Lung (tissue), 11 donors: ENCODE measurements at regions not wholly inside any gene's neighbourhood (a gene's known extent, or its start where the extent isn't known, plus 50 kb on each side); places are given as distances from the start of the nearest gene placed in this dataset.
A peak's percentile ranks its signal among the peaks of the same experiment; 100 is the strongest.

Experiments
- ATAC-seq: fragments of 200-7000 bp; cut with Tn5 transposase; one replicate; pipeline ENCODE4 v1.9.1; 2020; ENCODE audit warnings: moderate number of reproducible peaks; ENCODE audit not compliant: insufficient read depth, low FRiP score
- DNase-seq, 3 donors: peaks; one replicate each; pipeline ENCODE4 v3.0.0-alpha.2; 2013 to 2017
- H3K27ac ChIP-seq, 2 donors: one replicate each; pipeline ENCODE4 v1.5.1; 2013; ENCODE audit warnings: mild to moderate bottlenecking in 2 of 2, moderate library complexity in 2 of 2, control low read depth in 1 of 2, inconsistent platforms in 1 of 2, low read depth in 1 of 2, low read length in 1 of 2
- H3K27me3 ChIP-seq, 3 donors: one replicate each; pipeline ENCODE4 v1.5.1; 2013; ENCODE audit warnings: low read length in 2 of 3; ENCODE audit not compliant: control insufficient read depth in 3 of 3, insufficient read depth in 3 of 3
- H3K36me3 ChIP-seq, 4 donors: one replicate each; pipeline ENCODE4 v1.5.1; 2013; ENCODE audit warnings: low read length in 4 of 4, mild to moderate bottlenecking in 1 of 4, moderate library complexity in 1 of 4; ENCODE audit not compliant: control insufficient read depth in 4 of 4, insufficient read depth in 4 of 4
- H3K4me1 ChIP-seq, 5 donors: one replicate each; pipeline ENCODE4 v1.5.1; 2013; ENCODE audit warnings: low read length in 5 of 5, mild to moderate bottlenecking in 2 of 5, moderate library complexity in 1 of 5; ENCODE audit not compliant: control insufficient read depth in 5 of 5, insufficient read depth in 5 of 5
- H3K4me3 ChIP-seq: one replicate; pipeline ENCODE4 v1.5.1; 2013; ENCODE audit warnings: mild to moderate bottlenecking, control low read depth, moderate library complexity
- H3K9ac ChIP-seq, 2 donors: one replicate each; pipeline ENCODE4 v1.5.1; 2013; ENCODE audit warnings: low read length in 2 of 2, control low read depth in 1 of 2; ENCODE audit not compliant: insufficient read depth in 1 of 2
- H3K9me3 ChIP-seq, 4 donors: one replicate each; pipeline ENCODE4 v1.5.1; 2013; ENCODE audit warnings: low read length in 3 of 4, mild to moderate bottlenecking in 1 of 4, moderate library complexity in 1 of 4; ENCODE audit not compliant: control insufficient read depth in 4 of 4, insufficient read depth in 3 of 4
- whole genome bisulfite sequencing, 2 donors: extraction: QIAGEN DNeasy Blood & Tissue Kit; methylation state at CpG; one replicate each; pipeline ENCODE4 v1.1.7; 2013; 5-methylcytosine and 5-hydroxymethylcytosine counted together
- TF ChIP-seq, protein P1 (sequence below): IDR thresholded peaks from 2 replicates; pipeline ENCODE4 v1.5.1; 2012; ENCODE audit warnings: mild to moderate bottlenecking; ENCODE audit errors: control extremely low read depth, extremely low read depth
- donor health status: control.
- donor health status: control.
- donor health status: Bipolar disorder and iron deficiency.
- donor health status: healthy.
- donor health status: DM: yes; HTN: yes; CAD: no.

DNA sequence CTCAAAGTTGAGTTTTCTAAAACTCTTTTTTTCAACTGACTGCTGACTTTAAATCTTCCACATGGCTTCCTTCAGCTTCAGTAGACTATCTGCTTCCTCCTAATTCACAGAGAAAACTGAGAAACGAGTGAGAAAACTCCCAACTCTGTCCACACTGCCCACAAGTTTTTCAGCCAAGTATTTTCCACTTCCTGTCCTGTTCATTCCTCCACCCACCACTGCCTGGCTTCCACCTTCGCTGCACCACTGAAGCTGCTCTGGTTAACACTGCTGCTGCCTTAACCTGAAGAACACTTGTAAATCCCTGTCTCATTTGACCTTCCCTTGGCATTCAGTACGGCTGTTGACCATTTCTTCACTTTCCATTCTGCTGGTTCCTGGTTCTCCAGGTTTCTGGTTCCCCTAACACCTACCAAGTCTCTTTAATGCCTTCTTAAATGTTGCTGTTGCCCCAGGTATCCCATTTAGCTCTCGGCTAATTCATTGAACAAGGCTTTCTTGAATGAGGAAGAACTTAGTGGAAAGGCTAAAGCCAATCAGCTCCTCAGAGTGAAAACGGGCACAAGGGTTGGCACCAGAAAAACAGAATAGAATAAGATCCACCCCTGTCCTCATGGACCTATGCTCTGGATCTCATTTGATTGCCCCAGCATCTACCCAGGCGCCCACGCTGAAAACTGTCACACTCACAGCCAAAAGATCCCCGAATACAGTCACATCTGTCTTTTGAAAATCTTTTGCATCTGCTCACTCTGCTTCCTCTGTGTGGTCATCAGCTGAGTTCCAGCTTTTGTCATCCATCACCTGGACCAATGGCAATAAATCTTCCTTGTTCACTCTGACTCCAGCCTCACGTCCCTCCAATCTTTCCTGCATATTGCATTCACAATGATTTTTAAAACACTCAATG lies 104.4 kb upstream of the TAB2 start:
- ATAC-seq, result no peak
- 39 to 60% methylated on average over 9 of the region's 9 CpGs for WGBS, 2 donors
- Histone ChIP-seq H3K9ac (no peak overlapping the region), H3K4me3 (no peak overlapping the region), H3K9me3 (no peaks in the 10 kb centered on the region), H3K4me1 (peaks cover 0 to 45% (median 13%) of the 10 kb centered on the region in 5 donors), H3K27ac (no peak overlapping the region), H3K27me3 (no peaks in the 10 kb centered on the region), H3K36me3 (no peaks in the 10 kb centered on the region)
- TF ChIP-seq, protein P1, sequence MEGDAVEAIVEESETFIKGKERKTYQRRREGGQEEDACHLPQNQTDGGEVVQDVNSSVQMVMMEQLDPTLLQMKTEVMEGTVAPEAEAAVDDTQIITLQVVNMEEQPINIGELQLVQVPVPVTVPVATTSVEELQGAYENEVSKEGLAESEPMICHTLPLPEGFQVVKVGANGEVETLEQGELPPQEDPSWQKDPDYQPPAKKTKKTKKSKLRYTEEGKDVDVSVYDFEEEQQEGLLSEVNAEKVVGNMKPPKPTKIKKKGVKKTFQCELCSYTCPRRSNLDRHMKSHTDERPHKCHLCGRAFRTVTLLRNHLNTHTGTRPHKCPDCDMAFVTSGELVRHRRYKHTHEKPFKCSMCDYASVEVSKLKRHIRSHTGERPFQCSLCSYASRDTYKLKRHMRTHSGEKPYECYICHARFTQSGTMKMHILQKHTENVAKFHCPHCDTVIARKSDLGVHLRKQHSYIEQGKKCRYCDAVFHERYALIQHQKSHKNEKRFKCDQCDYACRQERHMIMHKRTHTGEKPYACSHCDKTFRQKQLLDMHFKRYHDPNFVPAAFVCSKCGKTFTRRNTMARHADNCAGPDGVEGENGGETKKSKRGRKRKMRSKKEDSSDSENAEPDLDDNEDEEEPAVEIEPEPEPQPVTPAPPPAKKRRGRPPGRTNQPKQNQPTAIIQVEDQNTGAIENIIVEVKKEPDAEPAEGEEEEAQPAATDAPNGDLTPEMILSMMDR, result no peak
- DNase-seq, result peak in 1 of 3 donors; percentile 63

DNA sequence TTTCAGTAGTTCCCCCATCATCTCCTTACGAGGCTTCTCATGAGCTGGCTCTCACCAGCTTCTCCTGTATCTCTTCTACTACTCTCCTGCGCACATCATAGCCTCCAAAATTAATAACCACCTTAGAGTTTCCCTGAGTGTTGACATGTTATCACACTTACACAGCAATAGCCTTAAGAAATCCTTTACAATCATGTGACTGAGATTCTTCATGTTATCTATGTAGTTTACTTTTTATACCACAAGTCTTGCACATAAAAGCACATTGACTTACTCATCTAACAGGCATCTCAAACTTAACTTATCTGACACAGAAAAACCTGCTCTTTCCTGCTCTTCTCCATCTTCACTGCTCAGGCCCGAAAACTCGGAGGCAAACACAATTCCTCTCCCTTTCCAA lies 103.7 kb upstream of the TAB2 start:
- no peak for DNase-seq
- Histone ChIP-seq H3K4me3 (no peak overlapping the region), H3K27me3 (no peaks in the 10 kb centered on the region), H3K27ac (no peak overlapping the region), H3K4me1 (peaks cover 0 to 47% (median 13%) of the 10 kb centered on the region in 5 donors), H3K9ac (no peak overlapping the region), H3K9me3 (no peaks in the 10 kb centered on the region), H3K36me3 (no peaks in the 10 kb centered on the region)
- TF ChIP-seq, protein P1, result no peak
- WGBS, 2 donors, result 83 to 86% methylated on average over 4 of the region's 4 CpGs
- no peak for ATAC-seq

DNA sequence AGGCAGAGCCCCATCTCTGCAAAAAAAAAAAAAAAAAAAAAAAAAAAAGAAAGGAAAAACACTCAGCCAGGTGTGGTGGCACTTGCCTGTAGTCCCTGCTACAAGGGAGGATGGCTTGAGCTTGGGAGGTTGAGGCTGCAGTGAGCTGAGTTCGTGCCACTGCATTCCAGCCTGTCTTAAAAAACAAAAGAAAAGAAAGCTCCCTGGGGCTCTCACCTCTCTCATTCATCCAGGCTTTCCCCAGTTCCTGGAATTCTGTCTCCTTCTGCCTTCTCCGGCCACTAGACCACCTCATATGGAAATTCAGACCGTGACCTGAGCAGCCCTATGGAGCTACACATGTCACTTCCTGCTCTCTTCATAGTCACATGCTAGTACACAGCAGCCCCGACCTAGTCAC lies 101.1 kb upstream of the TAB2 start:
- ATAC-seq (no peak), DNase-seq (no peak)
- TF ChIP-seq, protein P1, result no peak
- 87 to 94% methylated on average over 4 of the region's 4 CpGs for WGBS, 2 donors
- Histone ChIP-seq H3K9ac (no peak overlapping the region), H3K27me3 (no peaks in the 10 kb centered on the region), H3K4me1 (peaks cover 0 to 34% (median 13%) of the 10 kb centered on the region in 5 donors), H3K9me3 (no peaks in the 10 kb centered on the region), H3K27ac (no peak overlapping the region), H3K36me3 (no peaks in the 10 kb centered on the region), H3K4me3 (no peak overlapping the region)
